Endothelial cell of umbilical vein (primary cell): ENCODE measurements at regions not wholly inside any gene's neighbourhood (a gene's known extent, or its start where the extent isn't known, plus 50 kb on each side); places are given as distances from the start of the nearest gene placed in this dataset.

Experiments used
- EZH2 ChIP-seq: IDR thresholded peaks from 2 replicates; pipeline ENCODE4 v1.6.1; 2012; ENCODE audit warnings: borderline replicate concordance, low read depth, mild to moderate bottlenecking, moderate library complexity, low read length, inconsistent platforms; ENCODE audit not compliant: severe bottlenecking
- FOS ChIP-seq: IDR thresholded peaks from 2 replicates; pipeline ENCODE4 v1.6.1; 2011; ENCODE audit warnings: mild to moderate bottlenecking, low read length, moderate library complexity, borderline replicate concordance; ENCODE audit not compliant: insufficient read depth
- GATA2 ChIP-seq: IDR thresholded peaks from 2 replicates; pipeline ENCODE4 v1.7.0; 2011; ENCODE audit warnings: low read depth, mild to moderate bottlenecking, moderate library complexity, mixed read lengths, low read length; ENCODE audit not compliant: insufficient read length, insufficient read depth
- MYC ChIP-seq: IDR thresholded peaks from one replicate; pipeline ENCODE4 v1.6.1; 2011; ENCODE audit warnings: mild to moderate bottlenecking, low read depth, low read length
- POLR2A ChIP-seq: IDR thresholded peaks from 2 replicates; pipeline ENCODE4 v1.6.1; 2012; ENCODE audit warnings: low read depth, mild to moderate bottlenecking, control low read depth, low read length
- POLR2AphosphoS5 ChIP-seq: IDR thresholded peaks from 2 replicates; pipeline ENCODE4 v1.6.1; 2012; ENCODE audit warnings: low read depth, mild to moderate bottlenecking, control low read depth, low read length, moderate library complexity; ENCODE audit not compliant: insufficient read depth
- TF ChIP-seq, protein P1 (sequence below), 2 donors: IDR thresholded peaks; 1 replicate in 1 of 2; 2 replicates in 1 of 2; pipeline ENCODE4 v1.5.1; 2011; ENCODE audit warnings: low read length in 2 of 2, mild to moderate bottlenecking in 2 of 2, moderate library complexity in 2 of 2, control low read depth in 1 of 2, inconsistent platforms in 1 of 2, low read depth in 1 of 2; ENCODE audit not compliant: insufficient read depth in 1 of 2; ENCODE audit errors: extremely low read depth in 1 of 2

DNA sequence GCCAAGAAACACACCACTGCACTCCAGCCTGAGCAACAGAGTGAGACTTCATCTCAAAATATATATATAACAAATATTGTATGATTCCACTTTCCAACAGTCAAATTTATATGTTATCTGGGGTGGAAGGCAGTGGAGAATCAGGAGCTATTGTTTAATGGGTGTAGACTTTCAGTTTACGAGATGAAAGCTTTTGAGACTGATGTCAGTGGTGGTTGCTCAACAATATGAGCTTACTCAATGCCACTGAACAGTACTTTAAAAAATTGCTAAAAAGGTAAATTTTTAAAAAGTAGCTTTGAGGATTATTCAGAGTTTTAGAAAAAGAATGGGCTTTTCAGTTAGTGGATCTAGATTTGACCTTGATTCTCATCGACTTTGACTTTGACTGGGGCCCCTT, 105.9 kb upstream of the ST6GAL2 start:
- TF ChIP-seq, protein P1, sequence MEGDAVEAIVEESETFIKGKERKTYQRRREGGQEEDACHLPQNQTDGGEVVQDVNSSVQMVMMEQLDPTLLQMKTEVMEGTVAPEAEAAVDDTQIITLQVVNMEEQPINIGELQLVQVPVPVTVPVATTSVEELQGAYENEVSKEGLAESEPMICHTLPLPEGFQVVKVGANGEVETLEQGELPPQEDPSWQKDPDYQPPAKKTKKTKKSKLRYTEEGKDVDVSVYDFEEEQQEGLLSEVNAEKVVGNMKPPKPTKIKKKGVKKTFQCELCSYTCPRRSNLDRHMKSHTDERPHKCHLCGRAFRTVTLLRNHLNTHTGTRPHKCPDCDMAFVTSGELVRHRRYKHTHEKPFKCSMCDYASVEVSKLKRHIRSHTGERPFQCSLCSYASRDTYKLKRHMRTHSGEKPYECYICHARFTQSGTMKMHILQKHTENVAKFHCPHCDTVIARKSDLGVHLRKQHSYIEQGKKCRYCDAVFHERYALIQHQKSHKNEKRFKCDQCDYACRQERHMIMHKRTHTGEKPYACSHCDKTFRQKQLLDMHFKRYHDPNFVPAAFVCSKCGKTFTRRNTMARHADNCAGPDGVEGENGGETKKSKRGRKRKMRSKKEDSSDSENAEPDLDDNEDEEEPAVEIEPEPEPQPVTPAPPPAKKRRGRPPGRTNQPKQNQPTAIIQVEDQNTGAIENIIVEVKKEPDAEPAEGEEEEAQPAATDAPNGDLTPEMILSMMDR (IDR thresholded peaks at IDR 0.05; ENCODE audit: extremely low read depth in 1 of 2, insufficient read depth in 1 of 2, low read depth in 1 of 2, low read length in 2 of 2), result no peak
- TF ChIP-seq POLR2A, result no peak
- no peak for TF ChIP-seq EZH2
- TF ChIP-seq GATA2, result no peak
- TF ChIP-seq POLR2AphosphoS5, result no peak
- no peak for TF ChIP-seq FOS
- no peak for TF ChIP-seq MYC
